Astrocyte of the cerebellum (primary cell): ENCODE measurements at regions not wholly inside any gene's neighbourhood (a gene's known extent, or its start where the extent isn't known, plus 50 kb on each side); places are given as distances from the start of the nearest gene placed in this dataset.
"Not testable (repeated sequence)": the region's sequence is repeated elsewhere in the genome, so short reads cannot be mapped to it uniquely, and the experiment has no call there.

Experiments
- DNase-seq: peaks from one replicate; pipeline ENCODE4 v3.0.0-alpha.2; 2011; ENCODE audit warnings: low read depth
- H3K4me3 ChIP-seq: 2 replicates; pipeline ENCODE4 v1.5.1; 2011; ENCODE audit warnings: mild to moderate bottlenecking, low read depth, low read length, moderate library complexity
- CTCF ChIP-seq: IDR thresholded peaks from 2 replicates; pipeline ENCODE4 v1.5.1; 2012; ENCODE audit warnings: low read length, low read depth, moderate library complexity, mild to moderate bottlenecking; ENCODE audit errors: missing control alignments
- in situ Hi-C: cut with HindIII; loops from 2 replicates; pipeline ENCODE4 v1.10.0; 2017; ENCODE audit warnings: low sequenced_read_pairs

- H3K4me3 ChIP-seq: no peak overlapping the region
- DNase-seq: no peak
- no peak for TF ChIP-seq CTCF
- in situ Hi-C loops: no loop called here
Observed at GRCh38 chr10:125605167-125605566, 77.8 kb downstream of the TEX36 start.

- no peak for TF ChIP-seq CTCF
- no peak overlapping the region for H3K4me3 ChIP-seq
- in situ Hi-C loops: no loop called here
- no peak for DNase-seq
Observed at GRCh38 chr10:125602825-125603224, 80.1 kb downstream of the TEX36 start.

- no peak for DNase-seq
- H3K4me3 ChIP-seq: no peak overlapping the region
- no peak for TF ChIP-seq CTCF
- in situ Hi-C loops: no loop called here
Observed at GRCh38 chr10:125599194-125599593, 83.8 kb downstream of the TEX36 start.

GRCh38 chr10:125595911-125596310 is 87.1 kb downstream of the TEX36 start:
- no peak for TF ChIP-seq CTCF
- DNase-seq: no peak
- H3K4me3 ChIP-seq: no peak overlapping the region
- in situ Hi-C loops: no loop called here

GRCh38 chr10:125593644-125594043 is 89.3 kb downstream of the TEX36 start:
- no peak for DNase-seq
- no peak overlapping the region for H3K4me3 ChIP-seq
- no peak for TF ChIP-seq CTCF
- in situ Hi-C loops: no loop called here

DNA sequence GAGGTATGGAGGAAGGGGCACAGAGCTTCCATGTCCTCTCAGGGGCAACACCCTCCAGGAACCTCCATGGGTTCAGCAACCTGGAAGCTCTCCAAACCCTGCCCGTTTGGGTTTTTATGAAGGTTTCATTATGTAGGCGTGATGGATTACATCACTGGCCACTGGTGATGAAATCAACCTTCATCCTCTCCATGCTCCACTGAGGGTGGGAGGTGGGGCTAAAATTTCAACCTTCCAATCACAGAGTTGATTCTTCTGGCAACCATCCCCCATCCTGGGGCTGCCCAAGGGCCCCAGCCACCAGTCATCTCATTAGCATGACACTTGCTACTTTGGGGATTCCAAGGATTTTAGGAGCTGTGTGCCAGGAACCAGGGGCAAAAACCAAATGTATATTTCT is 90.1 kb downstream of the TEX36 start:
- no peak for TF ChIP-seq CTCF
- DNase-seq: no peak
- in situ Hi-C loops: no loop called here
- no peak overlapping the region for H3K4me3 ChIP-seq

GRCh38 chr10:125591886-125592285 is 91.1 kb downstream of the TEX36 start:
- TF ChIP-seq CTCF: no peak
- H3K4me3 ChIP-seq: no peak overlapping the region
- no peak for DNase-seq
- in situ Hi-C loops: no loop called here

DNA sequence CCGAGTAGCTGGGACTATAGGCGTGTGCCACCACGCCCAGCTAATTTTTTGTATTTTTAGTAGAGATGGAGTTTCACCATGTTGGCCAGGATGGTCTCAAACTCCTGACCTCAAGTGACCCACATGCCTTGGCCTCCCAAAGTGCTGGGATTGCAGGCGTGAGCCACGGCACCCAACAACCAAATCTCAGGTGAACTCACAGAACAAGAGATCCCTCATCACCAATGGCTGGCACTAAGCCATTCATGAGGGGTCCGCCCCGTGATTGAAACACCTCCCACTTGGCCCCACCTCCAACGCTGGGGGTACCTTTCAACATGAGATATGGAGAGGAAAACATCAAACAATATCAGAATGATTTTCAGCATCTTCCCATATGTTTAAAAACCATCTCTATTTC is 94.2 kb downstream of the TEX36 start:
- H3K4me3 ChIP-seq, in situ Hi-C loops: not testable (repeated sequence)

More for the DNA sequence above, 94.2 kb downstream of the TEX36 start:
- not testable (repeated sequence) for DNase-seq
